Left colon (tissue), 2 donors: ENCODE measurements at regions not wholly inside any gene's neighbourhood (a gene's known extent, or its start where the extent isn't known, plus 50 kb on each side); places are given as distances from the start of the nearest gene placed in this dataset.
A peak's percentile ranks its signal among the peaks of the same experiment; 100 is the strongest.
"Not testable (repeated sequence)": the region's sequence is repeated elsewhere in the genome, so short reads cannot be mapped to it uniquely, and the experiment has no call there.

Experiments
- ATAC-seq: fragments of 200-7000 bp; cut with Tn5 transposase; one replicate; pipeline ENCODE4 v1.9.1; 2020; ENCODE audit warnings: mild to moderate bottlenecking, moderate library complexity
- DNase-seq, 2 donors: peaks; one replicate each; pipeline ENCODE4 v3.0.0-alpha.2; 2020
- intact Hi-C, 2 donors: fragments of 100-400 bp; cut with DNase I in 1 of 2; cut with micrococcal nuclease in 1 of 2; formaldehyde crosslinking; loops; one replicate each; pipeline versions ENCODE4 v1.11.2 to v1.14.0; 2022; cut with DNase I, micrococcal nuclease
- donor health status: DM: no; HTN: no; CAD: no.
- donor health status: DM: yes; HTN: yes; CAD: no.

DNA sequence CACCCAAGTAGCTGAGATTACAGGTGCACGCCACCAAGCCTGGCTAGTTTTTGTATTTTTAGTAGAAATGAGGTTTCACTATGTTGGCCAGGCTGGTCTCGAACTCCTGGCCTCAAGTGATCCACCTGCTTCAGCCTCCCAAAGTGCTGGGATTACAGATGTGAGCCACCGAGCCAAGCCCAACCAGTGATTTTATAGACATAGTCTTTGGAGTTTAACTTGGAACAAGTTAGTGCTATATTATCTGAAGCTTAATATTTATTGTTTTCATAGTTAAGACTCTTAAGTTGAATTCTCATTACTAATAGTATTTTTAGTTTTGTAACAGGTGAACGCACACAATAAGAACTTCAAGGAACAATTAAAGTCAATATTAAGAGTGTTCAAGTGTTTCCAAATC is 122.1 kb downstream of the SPAG6 start:
- DNase-seq, ATAC-seq, intact Hi-C loops: not testable (repeated sequence)

DNA sequence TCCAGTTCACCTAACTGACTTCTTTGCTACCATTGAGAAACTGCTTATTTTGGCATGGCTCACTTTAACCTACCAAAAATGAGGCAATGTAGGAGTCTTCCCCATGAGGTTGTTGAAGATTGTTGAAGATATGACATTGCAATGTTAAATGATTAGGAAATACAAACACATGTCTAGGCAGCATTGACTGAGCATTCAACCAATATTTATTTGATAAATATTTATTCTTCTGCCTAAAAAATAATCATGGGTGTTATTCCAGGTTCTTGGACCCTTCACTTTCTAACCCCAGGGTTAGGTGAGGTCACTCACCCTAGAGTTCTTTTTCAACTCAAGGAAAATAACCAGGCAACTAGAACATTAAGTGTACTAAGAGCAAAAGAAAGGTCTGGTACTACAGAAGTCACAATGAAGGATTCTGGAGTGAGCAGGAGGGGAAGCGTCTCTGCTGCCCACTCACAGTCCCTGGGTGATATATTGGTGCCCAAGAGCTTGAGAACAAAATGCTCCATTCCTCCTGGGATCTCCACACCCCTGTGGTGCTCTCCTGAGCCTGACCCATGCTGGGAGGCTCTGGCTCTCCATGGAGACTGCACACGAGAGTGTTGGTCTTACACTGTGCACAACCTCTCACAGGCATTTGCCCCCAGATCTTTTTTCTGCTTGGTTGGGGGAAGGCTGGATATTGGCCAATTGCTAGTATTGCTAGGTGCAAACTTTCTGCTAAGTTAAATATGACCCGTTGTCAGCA is 123.4 kb downstream of the SPAG6 start:
- intact Hi-C loops = no loop called here
- DNase-seq (no peak), ATAC-seq (no peak)

DNA sequence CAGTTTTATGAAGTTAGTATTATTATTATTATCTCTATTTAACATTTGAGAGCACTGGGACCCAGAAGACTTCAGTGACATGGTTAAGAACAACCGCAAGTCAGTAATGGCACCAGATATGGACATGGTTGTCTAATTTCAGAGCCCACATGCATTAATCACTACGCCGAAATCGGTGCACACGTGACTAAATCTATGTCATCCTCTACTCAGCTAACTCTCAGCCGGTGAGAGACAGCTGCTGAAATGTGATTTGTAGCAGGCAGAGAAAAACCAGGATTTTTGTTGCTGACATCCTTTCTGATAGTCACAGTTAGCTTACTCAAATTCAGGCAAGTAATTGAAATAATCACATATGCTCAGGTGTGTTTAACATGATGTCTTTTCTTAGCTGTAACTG is 127.7 kb downstream of the SPAG6 start:
- ATAC-seq (no peak), DNase-seq (no peak)
- intact Hi-C loops = no loop called here

DNA sequence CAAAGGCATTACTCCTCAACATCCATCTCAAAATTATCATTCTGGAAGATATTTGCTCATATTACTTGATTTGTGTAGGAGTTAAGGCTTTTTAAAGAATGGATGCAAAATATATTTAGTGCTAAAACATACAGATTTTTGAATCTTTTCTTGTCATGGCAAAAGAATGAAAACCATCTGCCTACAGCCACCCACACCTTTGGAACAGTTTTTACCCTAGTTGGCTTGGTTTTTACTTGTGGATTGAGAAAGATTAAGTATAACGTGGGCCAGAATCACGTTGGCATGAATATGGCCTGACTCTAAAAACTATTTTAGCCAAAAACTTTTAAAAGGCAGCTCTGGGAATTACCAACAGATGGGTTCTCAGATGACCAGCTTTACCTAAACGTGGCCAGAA is 128.2 kb downstream of the SPAG6 start:
- DNase-seq (no peak), ATAC-seq (no peak)
- intact Hi-C loops = no loop called here

DNA sequence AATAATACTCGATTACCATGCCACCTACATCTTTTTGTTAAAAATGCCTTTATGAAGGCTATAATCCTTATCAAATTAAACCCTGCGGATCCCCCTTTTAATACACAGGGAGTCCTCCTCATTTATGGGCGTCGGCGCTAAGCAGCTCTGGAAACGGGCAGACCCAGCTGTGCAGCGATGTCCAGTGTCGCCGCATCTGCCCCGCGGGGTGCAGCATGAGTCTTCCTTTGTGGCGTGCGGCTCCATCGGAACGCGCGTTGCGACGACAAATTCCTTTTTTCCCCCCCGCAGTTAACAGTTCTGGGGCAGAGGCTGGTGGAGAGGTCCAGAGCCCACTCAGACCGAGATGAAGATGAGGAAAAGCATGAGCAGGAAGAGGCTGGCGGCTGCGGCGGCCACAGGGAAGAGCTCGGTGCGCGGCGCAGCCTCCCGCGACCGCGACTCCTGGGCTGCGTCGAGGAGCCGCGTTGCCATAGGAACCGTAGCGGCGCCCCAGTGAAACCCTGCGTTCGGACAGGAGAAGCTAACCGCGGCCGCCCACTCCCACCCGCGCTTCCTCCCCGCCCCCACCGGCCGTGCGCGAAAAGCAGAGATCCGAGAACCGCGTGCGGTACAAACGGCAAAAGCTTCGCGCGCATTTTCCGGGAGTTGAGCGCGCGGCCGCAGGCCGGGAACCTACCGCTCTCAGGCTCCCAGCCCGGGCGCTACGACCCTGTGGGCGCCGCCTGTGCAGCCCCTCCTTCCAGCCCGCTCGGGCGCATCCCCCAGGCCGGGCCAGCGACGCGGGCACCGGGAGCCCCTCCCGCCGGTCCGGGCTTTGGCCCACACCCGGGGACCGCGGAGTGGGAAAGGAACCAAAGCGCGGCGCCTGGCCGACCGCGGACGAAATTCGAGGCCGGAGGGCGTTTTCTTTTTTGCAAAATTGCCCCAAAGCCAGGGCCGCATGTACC is 130.6 kb downstream of the SPAG6 start:
- DNase-seq = peak in 1 of 2 donors; percentile 12
- ATAC-seq = peak; percentile 15
- intact Hi-C loops = no loop called here

DNA sequence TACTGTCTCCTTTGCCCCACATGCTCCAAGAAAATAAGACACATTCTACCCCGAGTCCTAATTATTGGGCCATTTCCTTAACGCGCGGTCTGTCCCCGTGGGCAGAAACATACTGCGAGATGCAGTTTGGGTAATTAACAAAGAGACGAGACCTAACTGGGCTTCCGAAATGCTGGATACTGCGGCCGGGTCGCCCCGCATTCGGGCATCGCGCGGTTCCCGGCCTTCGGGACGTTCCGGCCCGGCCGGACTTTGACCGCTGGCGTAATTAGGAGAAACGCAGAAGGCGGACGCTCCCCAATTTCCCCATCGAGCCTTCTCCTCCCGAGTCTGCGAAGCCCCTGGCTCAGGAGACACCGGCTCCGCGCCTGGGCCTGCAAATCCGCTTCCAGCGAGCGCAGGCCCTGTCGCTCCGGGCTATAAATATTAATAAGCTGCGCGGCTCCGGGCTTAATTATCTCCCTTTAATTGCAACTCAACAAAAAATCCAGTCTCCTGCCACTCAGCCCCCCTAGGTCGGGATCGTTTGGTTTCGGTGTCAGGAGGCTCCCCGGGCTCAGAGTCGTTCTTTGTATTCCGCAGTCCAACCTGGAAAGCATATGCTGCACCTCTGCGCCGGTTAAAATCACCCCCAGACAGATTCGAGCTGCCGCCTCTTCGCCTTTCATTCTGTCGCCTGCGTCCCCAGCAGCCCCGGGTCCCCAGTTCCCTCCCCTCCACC is 131.5 kb downstream of the SPAG6 start:
- peak; percentile 29 for ATAC-seq
- intact Hi-C loops = no loop called here
- DNase-seq = peak in 1 of 2 donors; percentile 15

DNA sequence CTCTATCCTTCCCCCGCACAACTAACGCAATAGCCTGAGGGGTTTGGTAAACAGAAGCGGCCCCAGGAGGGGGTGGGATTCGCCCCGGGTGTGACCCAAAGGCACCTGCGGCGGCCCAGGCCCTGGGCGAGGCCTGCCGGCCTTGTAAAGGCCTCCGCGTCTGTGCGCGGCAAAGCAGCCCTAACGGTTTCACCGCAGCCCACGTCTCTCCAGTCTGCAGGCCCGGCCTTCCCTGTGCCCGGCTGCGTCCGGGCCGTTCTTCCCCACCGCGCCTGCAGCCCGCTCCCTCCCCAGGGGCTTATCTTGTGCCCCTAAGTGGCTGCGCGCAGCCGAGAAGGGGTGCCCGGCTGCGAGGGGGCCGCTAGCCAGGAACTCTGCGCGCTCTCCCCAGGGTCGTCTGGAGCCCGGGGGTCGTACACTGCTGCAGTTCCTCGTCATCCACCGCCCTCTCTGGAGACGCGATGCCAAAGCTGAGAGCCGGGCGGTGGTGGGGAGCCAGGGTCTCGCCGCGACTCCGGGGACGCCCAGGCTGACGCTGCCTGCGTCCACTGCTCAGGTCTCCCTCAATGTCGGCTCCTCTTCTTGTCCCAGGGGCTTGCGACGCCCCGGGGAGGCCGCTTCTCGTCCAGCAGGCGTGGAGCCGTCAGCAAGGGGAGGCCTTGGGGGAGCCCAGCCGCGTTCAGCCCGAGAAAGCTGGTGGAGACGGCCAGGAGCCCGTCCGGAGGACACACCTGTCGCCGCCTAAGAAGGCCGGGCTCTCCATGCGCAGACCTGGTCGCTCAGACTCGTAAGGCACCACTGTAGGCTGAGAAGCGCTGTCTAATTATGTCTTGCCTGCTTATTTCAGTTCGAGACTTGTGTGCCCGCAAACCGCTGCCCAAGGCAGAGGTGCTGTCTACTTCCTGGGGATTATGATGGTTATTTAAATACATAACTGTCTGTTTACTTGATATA is 132.3 kb downstream of the SPAG6 start:
- intact Hi-C loops = no loop called here
- DNase-seq (no peak), ATAC-seq (no peak)

DNA sequence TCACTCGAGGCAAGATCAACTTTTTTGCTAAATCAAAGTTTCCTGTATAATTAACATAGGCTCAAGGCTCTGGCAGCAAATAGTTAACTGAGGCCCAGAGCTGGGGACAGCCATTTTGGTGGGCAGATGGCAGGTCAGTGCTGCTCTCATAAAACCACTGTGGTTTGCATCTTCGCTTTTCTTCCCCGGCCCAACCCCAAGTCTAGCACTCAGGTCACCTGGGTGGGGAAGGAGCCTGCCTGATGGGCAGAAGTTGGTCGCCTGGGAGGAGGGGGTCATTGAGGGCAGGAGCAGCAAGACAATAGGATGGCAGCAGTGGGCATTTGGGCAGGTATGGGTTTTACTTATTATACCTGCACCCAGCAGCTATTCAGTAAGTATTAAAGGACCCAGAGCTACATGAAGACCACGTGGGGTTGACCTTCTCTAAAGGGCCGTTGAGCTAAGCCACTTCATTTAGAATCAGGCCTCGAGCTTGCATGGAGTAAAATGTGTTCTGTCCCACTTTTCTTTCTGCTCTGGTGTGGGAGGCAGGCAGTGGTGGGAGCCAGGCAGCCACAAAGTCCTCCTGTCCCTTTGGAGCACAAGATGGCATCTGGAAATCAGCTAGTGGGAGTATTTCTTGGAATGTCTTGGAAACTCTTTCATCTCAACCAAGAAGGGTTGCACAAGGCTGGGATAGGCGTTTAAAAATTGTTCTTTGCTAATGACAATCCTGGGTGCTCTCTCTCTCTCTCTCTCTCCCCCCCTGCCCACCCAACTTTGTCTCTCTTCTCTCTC is 133.4 kb downstream of the SPAG6 start:
- intact Hi-C loops = no loop called here
- ATAC-seq (no peak), DNase-seq (no peak)

DNA sequence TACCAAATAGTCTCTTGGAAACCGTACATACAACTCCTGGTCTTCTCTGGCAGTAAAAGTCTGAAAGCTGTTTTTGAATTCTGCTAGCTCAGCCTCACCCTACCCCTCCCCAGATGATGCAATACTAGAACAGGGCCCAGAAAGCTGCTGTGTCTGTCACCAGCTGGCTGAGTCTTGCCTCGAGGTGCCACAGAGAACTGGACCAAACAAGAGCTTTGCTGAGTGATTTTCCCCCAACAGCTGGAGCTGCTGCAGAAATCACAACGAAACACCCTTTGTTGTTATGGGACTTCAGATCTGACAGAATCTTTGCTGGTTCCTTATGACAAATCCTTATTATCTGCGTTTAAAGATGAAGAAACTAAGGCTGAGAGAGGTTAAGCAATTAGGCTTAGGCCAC is 134.1 kb downstream of the SPAG6 start:
- ATAC-seq (no peak), DNase-seq (no peak)
- intact Hi-C loops = no loop called here

DNA sequence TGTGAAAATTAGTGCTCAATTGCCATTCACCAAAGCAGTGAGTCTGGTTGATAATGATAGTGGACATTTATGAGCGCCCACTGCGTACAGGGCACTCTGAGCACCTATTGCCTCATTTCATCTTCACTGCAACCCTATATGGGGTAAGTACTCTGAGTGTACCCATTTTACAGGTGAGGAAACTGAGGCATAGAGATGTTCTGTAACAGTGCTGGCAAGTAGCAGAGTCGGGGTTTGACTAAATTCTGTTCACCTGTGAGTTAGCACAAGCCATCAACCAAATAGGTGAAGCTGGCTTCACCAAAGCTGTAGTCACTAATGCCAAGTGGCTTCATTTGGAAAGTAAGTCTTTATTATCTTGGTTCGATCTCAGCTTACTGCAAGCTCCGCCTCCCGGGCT is 135.8 kb downstream of the SPAG6 start:
- intact Hi-C loops = no loop called here
- DNase-seq (no peak), ATAC-seq (no peak)

DNA sequence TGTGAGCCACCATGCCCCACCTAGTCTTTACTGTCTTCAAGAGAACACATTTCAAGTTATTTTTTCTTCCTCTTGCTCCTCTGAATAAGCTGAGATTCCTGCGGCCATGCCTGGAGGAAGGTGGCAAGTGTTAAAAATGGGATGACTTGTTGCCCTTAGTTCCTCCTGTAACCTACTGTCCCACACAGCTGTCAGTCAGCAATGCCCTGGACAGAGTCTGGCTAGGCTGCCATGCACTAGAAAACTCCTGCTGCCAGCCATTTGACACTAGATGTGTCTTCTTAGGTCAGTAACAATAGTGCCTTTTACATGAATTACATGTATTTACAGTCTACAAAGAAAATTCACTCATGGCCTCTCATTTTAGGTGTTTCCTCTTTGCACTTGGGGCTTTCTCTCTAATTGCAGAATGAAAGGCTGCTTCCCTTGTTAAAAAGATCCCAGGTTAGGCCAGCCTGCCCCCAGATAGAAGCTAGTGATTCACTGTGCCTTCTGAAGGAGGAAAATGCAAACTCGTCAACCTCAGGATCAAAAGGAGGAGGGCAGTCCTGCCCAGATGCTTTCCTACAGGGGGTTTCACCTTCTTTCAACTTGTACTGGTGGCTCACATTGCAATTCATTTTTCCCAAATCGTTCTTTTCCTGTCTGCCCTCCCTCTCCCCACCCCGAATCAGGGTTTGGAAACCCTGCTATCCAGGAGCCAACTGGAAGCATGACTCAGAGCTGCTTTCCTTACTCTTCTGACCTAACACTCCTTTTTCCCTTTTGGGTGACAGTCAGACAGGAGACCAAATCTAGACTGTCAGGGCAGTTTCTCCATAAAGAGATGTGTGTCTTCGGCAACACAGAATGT is 136.6 kb downstream of the SPAG6 start:
- no peak for DNase-seq
- intact Hi-C loops = no loop called here
- ATAC-seq = no peak

DNA sequence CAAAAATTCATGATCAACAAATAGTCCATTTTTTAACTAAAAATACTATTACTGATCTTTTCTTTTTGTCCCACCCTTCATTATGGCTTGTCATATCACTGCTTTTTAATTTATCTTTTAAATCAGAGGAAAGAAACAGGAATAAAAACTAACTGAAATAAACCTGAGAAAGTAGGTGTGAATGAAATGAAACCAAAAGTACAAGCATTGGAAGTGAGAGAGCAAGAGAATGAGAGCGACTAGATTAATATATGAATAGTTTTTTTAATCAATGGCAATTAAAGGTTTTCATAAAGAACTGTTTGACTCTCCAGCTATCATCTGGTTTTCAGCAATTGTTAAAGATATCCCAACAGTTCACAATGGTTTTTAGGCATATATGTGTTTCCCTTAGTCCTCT is 137.8 kb downstream of the SPAG6 start:
- DNase-seq (no peak), ATAC-seq (no peak)
- intact Hi-C loops = no loop called here
